Upper lobe of left lung (tissue), 6 donors: ENCODE measurements at regions not wholly inside any gene's neighbourhood (a gene's known extent, or its start where the extent isn't known, plus 50 kb on each side); places are given as distances from the start of the nearest gene placed in this dataset.
A peak's percentile ranks its signal among the peaks of the same experiment; 100 is the strongest.

Experiments
- ATAC-seq, 2 donors: fragments of 200-7000 bp; cut with Tn5 transposase; one replicate each; pipeline ENCODE4 v1.9.1; 2022; ENCODE audit warnings: mild to moderate bottlenecking in 2 of 2, moderate library complexity in 2 of 2; ENCODE audit not compliant: low FRiP score in 2 of 2
- DNase-seq, 2 donors: peaks; one replicate each; pipeline ENCODE4 v3.0.0-alpha.2; 2019 to 2020
- H3K27ac ChIP-seq, 4 donors: fragments of 200-600 bp; sonication (generic); one replicate each; pipeline ENCODE4 v1.5.1; 2016 to 2019
- H3K27me3 ChIP-seq, 4 donors: fragments of 200-600 bp; sonication (generic); one replicate each; pipeline ENCODE4 v1.5.1; 2017 to 2019
- H3K36me3 ChIP-seq, 4 donors: fragments of 200-600 bp; sonication (generic); one replicate each; pipeline ENCODE4 v1.5.1; 2016 to 2019
- H3K4me1 ChIP-seq, 4 donors: fragments of 200-600 bp; sonication (generic); one replicate each; pipeline ENCODE4 v1.5.1; 2018 to 2019
- H3K4me3 ChIP-seq, 4 donors: fragments of 200-600 bp; sonication (generic); one replicate each; pipeline ENCODE4 v1.5.1; 2017 to 2019; ENCODE audit warnings: mild to moderate bottlenecking in 2 of 4, moderate library complexity in 1 of 4
- H3K9me3 ChIP-seq, 4 donors: fragments of 200-600 bp; sonication (generic); one replicate each; pipeline ENCODE4 v1.5.1; 2018 to 2019
- CTCF ChIP-seq, 6 experiments: fragments of 450-650 bp in 4 of 6; fragments of 200-600 bp in 2 of 6; sonication (generic) in 2 of 6; IDR thresholded peaks; one replicate each; pipeline ENCODE4 v1.5.1; 2016 to 2019; ENCODE audit warnings: antibody characterized with exemption in 6 of 6
- EP300 ChIP-seq, 4 donors: sonication (generic); formaldehyde crosslinking; IDR thresholded peaks; one replicate each; pipeline ENCODE4 v1.5.1; 2017; ENCODE audit warnings: antibody characterized with exemption in 4 of 4, control low read depth in 2 of 4
- POLR2A ChIP-seq, 4 donors: fragments of 450-650 bp; IDR thresholded peaks; one replicate each; pipeline ENCODE4 v1.5.1; 2016 to 2017; ENCODE audit warnings: antibody characterized with exemption in 4 of 4, mild to moderate bottlenecking in 2 of 4
- POLR2AphosphoS5 ChIP-seq, 2 donors: sonication (generic); formaldehyde crosslinking; IDR thresholded peaks; one replicate each; pipeline ENCODE4 v1.5.1; 2017; ENCODE audit warnings: antibody characterized with exemption in 2 of 2
- WGBS, 2 donors: methylation state at CpG; one replicate each; pipeline ENCODE4 v1.1.5; 2017 to 2018; 5-methylcytosine and 5-hydroxymethylcytosine counted together
- donor health status: DM: no; HTN: no; CAD: no; lungs with moderate emphysema.
- donor health status: DM: no; HTN: yes; CAD: no; lungs with severe emphysema.

- DNase-seq, result peak in 1 of 2 donors; percentile 53
- H3K9me3 ChIP-seq, result peaks cover 12 to 22% (median 16%) of the 10 kb centered on the region in 4 donors
Observed at GRCh38 chr2:129914538-129915302, 64.7 kb upstream of the RAB6C start.

GRCh38 chr2:129915303-129915840 lies 64.1 kb upstream of the RAB6C start:
- H3K4me3 ChIP-seq, result no peak overlapping the region
- H3K36me3 ChIP-seq, result no peaks in the 10 kb centered on the region
- no peaks in the 10 kb centered on the region for H3K4me1 ChIP-seq
- H3K27ac ChIP-seq, result no peak overlapping the region
- no peak for ATAC-seq
- no peaks in the 10 kb centered on the region for H3K27me3 ChIP-seq
- WGBS, 2 donors, result 81 to 90% methylated on average over 3 of the region's 3 CpGs
- no peak for DNase-seq
- no peak for TF ChIP-seq POLR2A (IDR thresholded peaks at IDR 0.05)
- TF ChIP-seq POLR2AphosphoS5 (IDR thresholded peaks at IDR 0.05), result no peak
- TF ChIP-seq EP300 (IDR thresholded peaks at IDR 0.05), result no peak
- TF ChIP-seq CTCF (IDR thresholded peaks at IDR 0.05), result no peak
- peaks cover 12 to 23% (median 17%) of the 10 kb centered on the region in 4 donors for H3K9me3 ChIP-seq

More at GRCh38 chr2:129914538-129915302, 64.7 kb upstream of the RAB6C start:
- no peaks in the 10 kb centered on the region for H3K36me3 ChIP-seq
- WGBS, 2 donors, result 82 to 86% methylated on average over 3 to 11 of the region's 11 CpGs
- no peak overlapping the region for H3K27ac ChIP-seq
- no peak for ATAC-seq
- H3K27me3 ChIP-seq, result no peaks in the 10 kb centered on the region
- TF ChIP-seq EP300 (IDR thresholded peaks at IDR 0.05) (no peak), POLR2AphosphoS5 (IDR thresholded peaks at IDR 0.05) (no peak), CTCF (IDR thresholded peaks at IDR 0.05) (no peak), POLR2A (IDR thresholded peaks at IDR 0.05) (no peak)
- no peak overlapping the region for H3K4me3 ChIP-seq
- no peaks in the 10 kb centered on the region for H3K4me1 ChIP-seq

- peaks cover 0 to 10% (median 2%) of the 10 kb centered on the region in 4 donors for H3K27me3 ChIP-seq
- peaks cover 12 to 23% (median 17%) of the 10 kb centered on the region in 4 donors for H3K9me3 ChIP-seq
- peaks cover 0 to 5% (median 0%) of the 10 kb centered on the region in 4 donors for H3K4me1 ChIP-seq
- no peak overlapping the region for H3K27ac ChIP-seq
- whole genome bisulfite sequencing, 2 donors, result 95 to 96% methylated on average over 1 of the region's 1 CpG
- no peak overlapping the region for H3K4me3 ChIP-seq
- DNase-seq, result no peak
- no peaks in the 10 kb centered on the region for H3K36me3 ChIP-seq
- no peak for ATAC-seq
- TF ChIP-seq CTCF (IDR thresholded peaks at IDR 0.05) (no peak), POLR2A (IDR thresholded peaks at IDR 0.05) (no peak), EP300 (IDR thresholded peaks at IDR 0.05) (no peak)
Observed at GRCh38 chr2:129918604-129919003, 60.9 kb upstream of the RAB6C start.

- no peak for TF ChIP-seq POLR2A (IDR thresholded peaks at IDR 0.05)
- TF ChIP-seq CTCF (IDR thresholded peaks at IDR 0.05), result no peak
- no peak for TF ChIP-seq POLR2AphosphoS5 (IDR thresholded peaks at IDR 0.05)
- TF ChIP-seq EP300 (IDR thresholded peaks at IDR 0.05), result no peak
- DNase-seq, result peak in 1 of 2 donors; percentile 40
- peak; percentile 15 to 34 for ATAC-seq
- H3K27me3 ChIP-seq, result peaks cover 0 to 10% (median 2%) of the 10 kb centered on the region in 4 donors
- 19 to 26% methylated on average over 16 to 21 of the region's 21 CpGs for WGBS, 2 donors
- H3K4me1 ChIP-seq, result peaks cover 0 to 6% (median 0%) of the 10 kb centered on the region in 4 donors
- H3K27ac ChIP-seq, result no peak overlapping the region
- no peaks in the 10 kb centered on the region for H3K36me3 ChIP-seq
- no peak overlapping the region for H3K4me3 ChIP-seq
- peaks cover 11 to 21% (median 16%) of the 10 kb centered on the region in 4 donors for H3K9me3 ChIP-seq
Observed at GRCh38 chr2:129922571-129923264, 56.7 kb upstream of the RAB6C start.
